Nephron progenitor cell (in vitro differentiated cells): ENCODE measurements at regions not wholly inside any gene's neighbourhood (a gene's known extent, or its start where the extent isn't known, plus 50 kb on each side); places are given as distances from the start of the nearest gene placed in this dataset.

ENCODE experiments used
- DNase-seq: peaks from one replicate; pipeline ENCODE4 v3.0.0; 2021
- H3K27ac Mint-ChIP-seq: 2 replicates; pipeline ENCODE4 v1.8.0; 2021; ENCODE audit warnings: mild to moderate bottlenecking, moderate library complexity, mixed read lengths
- H3K27me3 Mint-ChIP-seq: 2 replicates; pipeline ENCODE4 v1.8.0; 2021; ENCODE audit warnings: mild to moderate bottlenecking, low read depth, mixed read lengths; ENCODE audit not compliant: poor library complexity
- H3K36me3 Mint-ChIP-seq: 2 replicates; pipeline ENCODE4 v1.8.0; 2021; ENCODE audit warnings: low read depth, mixed read lengths
- H3K4me1 Mint-ChIP-seq: 2 replicates; pipeline ENCODE4 v1.8.0; 2021; ENCODE audit warnings: mixed read lengths
- H3K4me3 Mint-ChIP-seq: 2 replicates; pipeline ENCODE4 v1.8.0; 2021; ENCODE audit warnings: mild to moderate bottlenecking, moderate library complexity, mixed read lengths
- H3K9me3 Mint-ChIP-seq: 2 replicates; pipeline ENCODE4 v1.8.0; 2021; ENCODE audit warnings: mild to moderate bottlenecking, moderate library complexity, mixed read lengths
- TF ChIP-seq, protein P1 (sequence below): fragments of 200-600 bp; sonication (generic); IDR thresholded peaks from 2 replicates; pipeline ENCODE4 v1.5.0; 2021; ENCODE audit warnings: antibody characterized with exemption

DNA sequence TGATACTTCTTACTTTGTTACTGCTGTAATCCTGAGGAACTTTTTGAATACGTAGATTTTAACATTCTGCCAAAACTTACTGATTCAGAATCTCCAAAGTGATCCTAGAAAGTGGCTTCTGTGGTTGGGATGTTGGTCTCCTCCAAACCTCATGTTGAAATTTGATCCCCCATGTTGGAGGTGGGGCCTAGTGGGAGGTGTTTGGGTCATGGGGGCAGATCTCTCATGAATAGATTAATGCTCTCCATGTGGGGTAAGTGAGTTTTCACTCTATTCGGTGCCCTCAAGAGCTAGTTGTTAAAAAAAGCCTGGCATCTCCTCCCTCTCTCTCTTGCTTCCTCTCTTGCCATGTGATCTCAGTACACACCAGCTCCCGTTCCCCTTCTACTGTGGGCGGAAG is 329.9 kb downstream of the HRH4 start:
- peaks cover 25% of the 10 kb centered on the region for H3K4me1 Mint-ChIP-seq
- peaks cover 36% of the 10 kb centered on the region for H3K9me3 Mint-ChIP-seq
- peak overlapping the region; percentile 44 for H3K27ac Mint-ChIP-seq
- TF ChIP-seq, protein P1, sequence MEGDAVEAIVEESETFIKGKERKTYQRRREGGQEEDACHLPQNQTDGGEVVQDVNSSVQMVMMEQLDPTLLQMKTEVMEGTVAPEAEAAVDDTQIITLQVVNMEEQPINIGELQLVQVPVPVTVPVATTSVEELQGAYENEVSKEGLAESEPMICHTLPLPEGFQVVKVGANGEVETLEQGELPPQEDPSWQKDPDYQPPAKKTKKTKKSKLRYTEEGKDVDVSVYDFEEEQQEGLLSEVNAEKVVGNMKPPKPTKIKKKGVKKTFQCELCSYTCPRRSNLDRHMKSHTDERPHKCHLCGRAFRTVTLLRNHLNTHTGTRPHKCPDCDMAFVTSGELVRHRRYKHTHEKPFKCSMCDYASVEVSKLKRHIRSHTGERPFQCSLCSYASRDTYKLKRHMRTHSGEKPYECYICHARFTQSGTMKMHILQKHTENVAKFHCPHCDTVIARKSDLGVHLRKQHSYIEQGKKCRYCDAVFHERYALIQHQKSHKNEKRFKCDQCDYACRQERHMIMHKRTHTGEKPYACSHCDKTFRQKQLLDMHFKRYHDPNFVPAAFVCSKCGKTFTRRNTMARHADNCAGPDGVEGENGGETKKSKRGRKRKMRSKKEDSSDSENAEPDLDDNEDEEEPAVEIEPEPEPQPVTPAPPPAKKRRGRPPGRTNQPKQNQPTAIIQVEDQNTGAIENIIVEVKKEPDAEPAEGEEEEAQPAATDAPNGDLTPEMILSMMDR = no peak
- no peak overlapping the region for H3K4me3 Mint-ChIP-seq
- H3K27me3 Mint-ChIP-seq = no peaks in the 10 kb centered on the region
- H3K36me3 Mint-ChIP-seq = peaks cover 19% of the 10 kb centered on the region
- DNase-seq = no peak

DNA sequence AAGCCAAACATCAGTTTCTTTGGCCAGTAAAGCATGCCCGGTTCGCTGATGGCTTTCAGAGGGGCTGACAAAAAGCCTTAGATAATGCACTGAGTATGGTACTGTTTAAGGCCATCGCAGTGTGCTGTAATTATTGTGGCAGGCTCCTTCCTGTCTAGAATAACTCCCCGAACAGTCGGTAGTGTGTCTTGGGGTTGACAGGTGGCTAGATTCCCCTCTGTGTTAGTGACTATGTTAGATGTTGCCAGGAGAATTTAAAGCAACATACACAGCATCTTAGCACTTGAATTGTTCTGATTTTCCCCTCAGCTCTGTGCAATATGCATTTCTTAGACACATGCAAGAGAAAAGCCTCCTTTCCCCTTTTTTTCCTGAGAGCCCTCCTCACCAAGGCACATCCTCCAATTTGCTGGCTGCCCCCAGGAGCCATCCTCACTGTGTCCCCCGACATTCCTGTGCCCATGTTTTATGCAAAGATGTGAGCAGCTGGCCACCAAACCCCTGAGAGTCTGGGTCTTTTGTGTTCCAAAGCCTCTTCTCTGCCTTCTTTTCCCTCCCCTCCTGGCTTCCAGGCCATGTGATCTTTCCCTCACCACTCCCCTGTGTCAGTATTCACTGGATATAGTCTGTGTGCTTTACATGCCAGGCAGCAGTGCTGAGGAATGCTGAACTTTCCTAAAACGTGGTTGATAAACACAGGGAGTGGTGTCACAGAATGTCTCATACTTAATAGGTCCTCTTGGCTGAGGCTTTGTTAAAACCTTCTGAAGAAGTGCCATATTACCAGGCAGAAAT is 331.5 kb downstream of the HRH4 start:
- no peak for DNase-seq
- TF ChIP-seq, protein P1 = no peak
- Mint-ChIP-seq H3K36me3 (peaks cover 19% of the 10 kb centered on the region), H3K27ac (peak overlapping the region; percentile 13), H3K27me3 (no peaks in the 10 kb centered on the region), H3K9me3 (peaks cover 30% of the 10 kb centered on the region), H3K4me1 (peaks cover 25% of the 10 kb centered on the region), H3K4me3 (peak overlapping the region; percentile 23)

GRCh38 chr18:24793742-24794141 is 333.3 kb downstream of the HRH4 start:
- no peak overlapping the region for H3K27ac Mint-ChIP-seq
- TF ChIP-seq, protein P1 = no peak

GRCh38 chr18:24795129-24795528 is 334.7 kb downstream of the HRH4 start:
- DNase-seq = no peak
- peaks cover 6% of the 10 kb centered on the region for H3K9me3 Mint-ChIP-seq
- H3K4me3 Mint-ChIP-seq = no peak overlapping the region
- H3K27me3 Mint-ChIP-seq = peaks cover 3% of the 10 kb centered on the region
- peaks cover 38% of the 10 kb centered on the region for H3K4me1 Mint-ChIP-seq
- no peak overlapping the region for H3K27ac Mint-ChIP-seq
- H3K36me3 Mint-ChIP-seq = peaks cover 6% of the 10 kb centered on the region
- TF ChIP-seq, protein P1 = no peak

More at GRCh38 chr18:24793742-24794141, 333.3 kb downstream of the HRH4 start:
- peaks cover 12% of the 10 kb centered on the region for H3K36me3 Mint-ChIP-seq
- H3K27me3 Mint-ChIP-seq = peaks cover 3% of the 10 kb centered on the region
- DNase-seq = no peak
- no peak overlapping the region for H3K4me3 Mint-ChIP-seq
- H3K4me1 Mint-ChIP-seq = peaks cover 28% of the 10 kb centered on the region
- peaks cover 20% of the 10 kb centered on the region for H3K9me3 Mint-ChIP-seq

DNA sequence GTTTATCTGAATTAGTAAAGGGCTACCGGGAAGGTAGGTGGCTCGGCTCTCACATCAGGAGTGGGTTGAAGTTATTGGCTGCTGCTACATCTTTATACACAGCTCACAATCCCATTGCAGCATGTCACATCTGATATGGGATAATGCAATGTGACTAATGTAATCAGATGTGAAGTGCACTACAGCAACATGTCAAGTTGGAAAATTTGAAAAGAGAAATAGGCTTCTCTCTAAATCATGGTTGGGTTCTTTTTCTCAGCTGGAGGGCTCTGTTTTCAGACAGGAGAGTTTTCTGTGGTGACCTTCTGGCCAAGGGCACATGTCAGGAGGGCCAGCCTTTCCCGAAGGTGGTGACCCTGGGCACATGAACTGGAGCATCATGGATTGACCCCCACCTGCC is 337.5 kb downstream of the HRH4 start:
- Mint-ChIP-seq H3K36me3 (no peaks in the 10 kb centered on the region), H3K9me3 (peaks cover 4% of the 10 kb centered on the region), H3K4me3 (no peak overlapping the region), H3K4me1 (peaks cover 16% of the 10 kb centered on the region), H3K27me3 (peaks cover 6% of the 10 kb centered on the region), H3K27ac (no peak overlapping the region)
- TF ChIP-seq, protein P1 = no peak
- no peak for DNase-seq

DNA sequence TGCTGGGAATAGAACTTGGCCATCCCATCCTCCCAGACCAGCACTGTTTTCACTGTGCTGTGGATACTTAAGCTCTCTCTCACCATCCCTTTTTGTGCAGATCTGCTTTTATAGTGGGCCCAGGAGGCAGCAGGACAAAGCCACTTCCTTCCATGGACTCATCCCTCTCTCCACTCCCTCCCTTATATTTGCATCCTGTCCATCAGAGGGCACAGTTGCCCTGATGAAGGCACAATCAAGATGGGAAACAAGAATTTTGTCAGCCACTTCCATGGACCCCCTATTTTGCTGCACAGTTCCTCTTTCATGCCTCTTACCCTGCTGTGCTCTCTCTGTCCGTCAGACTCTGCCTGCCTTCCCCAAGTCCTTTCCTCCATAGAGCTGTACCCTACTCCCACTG is 338.7 kb downstream of the HRH4 start:
- peaks cover 6% of the 10 kb centered on the region for H3K27me3 Mint-ChIP-seq
- TF ChIP-seq, protein P1 = no peak
- peaks cover 4% of the 10 kb centered on the region for H3K9me3 Mint-ChIP-seq
- H3K4me1 Mint-ChIP-seq = peaks cover 19% of the 10 kb centered on the region
- peak overlapping the region; percentile 70 for H3K27ac Mint-ChIP-seq
- no peak overlapping the region for H3K4me3 Mint-ChIP-seq
- no peak for DNase-seq
- no peaks in the 10 kb centered on the region for H3K36me3 Mint-ChIP-seq
